Naive B cell (primary cell): ENCODE measurements at regions not wholly inside any gene's neighbourhood (a gene's known extent, or its start where the extent isn't known, plus 50 kb on each side); places are given as distances from the start of the nearest gene placed in this dataset.
"Not testable (repeated sequence)": the region's sequence is repeated elsewhere in the genome, so short reads cannot be mapped to it uniquely, and the experiment has no call there.

Source experiments
- ATAC-seq, 2 donors: fragments of 150-1000 bp; cut with Tn5 transposase; 2 replicates each; pipeline ENCODE4 v1.10.0; 2021; ENCODE audit warnings: low read depth in 2 of 2, mild to moderate bottlenecking in 2 of 2, moderate library complexity in 2 of 2
- DNase-seq: peaks from one replicate; pipeline ENCODE4 v3.0.0; 2022
- H3K27ac Mint-ChIP-seq, 6 donors: one replicate each; pipeline ENCODE4 v1.8.0; 2020 to 2022; ENCODE audit warnings: mild to moderate bottlenecking in 6 of 6, mixed read lengths in 6 of 6, moderate library complexity in 5 of 6, inconsistent platforms in 2 of 6
- H3K27me3 Mint-ChIP-seq, 3 donors: one replicate each; pipeline ENCODE4 v1.8.0; 2021 to 2022; ENCODE audit warnings: mixed read lengths in 3 of 3, mild to moderate bottlenecking in 1 of 3
- H3K36me3 Mint-ChIP-seq, 2 donors: one replicate each; pipeline ENCODE4 v1.8.0; 2020 to 2022; ENCODE audit warnings: mixed read lengths in 2 of 2, inconsistent platforms in 1 of 2, mild to moderate bottlenecking in 1 of 2
- H3K4me1 Mint-ChIP-seq, 3 donors: one replicate each; pipeline ENCODE4 v1.8.0; 2020 to 2022; ENCODE audit warnings: mixed read lengths in 3 of 3, inconsistent platforms in 1 of 3, mild to moderate bottlenecking in 1 of 3, moderate library complexity in 1 of 3
- H3K4me3 Mint-ChIP-seq, 8 donors: one replicate each; pipeline ENCODE4 v1.8.0; 2020 to 2022; ENCODE audit warnings: mild to moderate bottlenecking in 8 of 8, mixed read lengths in 8 of 8, moderate library complexity in 8 of 8, inconsistent platforms in 2 of 8
- H3K9me3 Mint-ChIP-seq, 7 donors: one replicate each; pipeline ENCODE4 v1.8.0; 2020 to 2022; ENCODE audit warnings: mixed read lengths in 7 of 7, mild to moderate bottlenecking in 5 of 7, inconsistent platforms in 2 of 7, moderate library complexity in 1 of 7

GRCh38 chr3:72520690-72521308 is 327.4 kb downstream of the SHQ1 start:
- ATAC-seq (no peak), DNase-seq (no peak)
- Mint-ChIP-seq H3K36me3 (no peaks in the 10 kb centered on the region), H3K27ac (no peak overlapping the region), H3K9me3 (no peaks in the 10 kb centered on the region), H3K4me3 (no peak overlapping the region), H3K27me3 (peaks cover 0 to 6% (median 0%) of the 10 kb centered on the region in 3 donors), H3K4me1 (peaks cover 26 to 37% (median 32%) of the 10 kb centered on the region in 3 donors)

GRCh38 chr3:72519946-72520604 is 328.2 kb downstream of the SHQ1 start:
- H3K4me3 Mint-ChIP-seq: peak overlapping the region in 2 of 8 donors; percentile 1 to 64
- H3K36me3 Mint-ChIP-seq: no peaks in the 10 kb centered on the region
- peak overlapping the region in 1 of 6 donors; percentile 86 for H3K27ac Mint-ChIP-seq
- H3K9me3 Mint-ChIP-seq: no peaks in the 10 kb centered on the region
- peaks cover 26 to 37% (median 32%) of the 10 kb centered on the region in 3 donors for H3K4me1 Mint-ChIP-seq
- DNase-seq: no peak
- no peak for ATAC-seq
- peaks cover 0 to 8% (median 0%) of the 10 kb centered on the region in 3 donors for H3K27me3 Mint-ChIP-seq

GRCh38 chr3:72517921-72518424 is 330.3 kb downstream of the SHQ1 start:
- H3K9me3 Mint-ChIP-seq: no peaks in the 10 kb centered on the region
- H3K4me3 Mint-ChIP-seq: no peak overlapping the region
- ATAC-seq: no peak
- H3K36me3 Mint-ChIP-seq: no peaks in the 10 kb centered on the region
- DNase-seq: no peak
- peaks cover 0 to 16% (median 4%) of the 10 kb centered on the region in 3 donors for H3K27me3 Mint-ChIP-seq
- H3K4me1 Mint-ChIP-seq: peaks cover 15 to 26% (median 21%) of the 10 kb centered on the region in 3 donors
- no peak overlapping the region for H3K27ac Mint-ChIP-seq

- no peak for ATAC-seq
- Mint-ChIP-seq H3K27me3 (peaks cover 0 to 20% (median 5%) of the 10 kb centered on the region in 3 donors), H3K9me3 (no peaks in the 10 kb centered on the region), H3K36me3 (no peaks in the 10 kb centered on the region), H3K4me1 (peaks cover 9 to 20% (median 15%) of the 10 kb centered on the region in 3 donors), H3K4me3 (no peak overlapping the region), H3K27ac (peak overlapping the region in 2 of 6 donors; percentile 18 to 85)
- no peak for DNase-seq
Observed at GRCh38 chr3:72517336-72517735, 330.9 kb downstream of the SHQ1 start.

- peaks cover 0 to 20% (median 5%) of the 10 kb centered on the region in 3 donors for H3K27me3 Mint-ChIP-seq
- no peaks in the 10 kb centered on the region for H3K9me3 Mint-ChIP-seq
- ATAC-seq: no peak
- no peak for DNase-seq
- no peak overlapping the region for H3K27ac Mint-ChIP-seq
- no peak overlapping the region for H3K4me3 Mint-ChIP-seq
- no peaks in the 10 kb centered on the region for H3K36me3 Mint-ChIP-seq
- peaks cover 8 to 14% (median 11%) of the 10 kb centered on the region in 3 donors for H3K4me1 Mint-ChIP-seq
Observed at GRCh38 chr3:72516361-72516760, 331.9 kb downstream of the SHQ1 start.

GRCh38 chr3:72515941-72516340 is 332.3 kb downstream of the SHQ1 start:
- H3K27me3 Mint-ChIP-seq: peaks cover 0 to 20% (median 5%) of the 10 kb centered on the region in 3 donors
- no peak overlapping the region for H3K27ac Mint-ChIP-seq
- H3K4me1 Mint-ChIP-seq: peaks cover 8 to 11% (median 11%) of the 10 kb centered on the region in 3 donors
- H3K9me3 Mint-ChIP-seq: no peaks in the 10 kb centered on the region
- DNase-seq: no peak
- no peak for ATAC-seq
- H3K4me3 Mint-ChIP-seq: no peak overlapping the region
- no peaks in the 10 kb centered on the region for H3K36me3 Mint-ChIP-seq

GRCh38 chr3:72515281-72515680 is 333.0 kb downstream of the SHQ1 start:
- no peaks in the 10 kb centered on the region for H3K9me3 Mint-ChIP-seq

GRCh38 chr3:72510247-72510646 is 338.0 kb downstream of the SHQ1 start:
- H3K9me3 Mint-ChIP-seq: no peaks in the 10 kb centered on the region
- DNase-seq (no peak), ATAC-seq (no peak)
- H3K36me3 Mint-ChIP-seq: no peaks in the 10 kb centered on the region
- H3K4me1 Mint-ChIP-seq: no peaks in the 10 kb centered on the region
- H3K4me3 Mint-ChIP-seq: no peak overlapping the region
- peaks cover 13 to 41% (median 17%) of the 10 kb centered on the region in 3 donors for H3K27me3 Mint-ChIP-seq
- H3K27ac Mint-ChIP-seq: no peak overlapping the region

More at GRCh38 chr3:72515281-72515680, 333.0 kb downstream of the SHQ1 start:
- Mint-ChIP-seq H3K4me1 (peaks cover 6 to 11% (median 7%) of the 10 kb centered on the region in 3 donors), H3K27ac (no peak overlapping the region), H3K36me3 (no peaks in the 10 kb centered on the region), H3K27me3 (peaks cover 0 to 20% (median 5%) of the 10 kb centered on the region in 3 donors), H3K4me3 (no peak overlapping the region)
- ATAC-seq (no peak), DNase-seq (no peak)

GRCh38 chr3:72505539-72506405 is 342.5 kb downstream of the SHQ1 start:
- peaks cover 14 to 61% (median 28%) of the 10 kb centered on the region in 3 donors for H3K27me3 Mint-ChIP-seq
- ATAC-seq (no peak), DNase-seq (no peak)
- no peak overlapping the region for H3K27ac Mint-ChIP-seq
- H3K36me3 Mint-ChIP-seq: peaks cover 0 to 8% of the 10 kb centered on the region in 2 donors
- H3K4me1 Mint-ChIP-seq: peaks cover 0 to 5% (median 3%) of the 10 kb centered on the region in 3 donors
- H3K9me3 Mint-ChIP-seq: peaks cover 0 to 12% (median 0%) of the 10 kb centered on the region in 7 donors
- H3K4me3 Mint-ChIP-seq: no peak overlapping the region

- peaks cover 11 to 29% (median 20%) of the 10 kb centered on the region in 3 donors for H3K27me3 Mint-ChIP-seq
- ATAC-seq, H3K27ac Mint-ChIP-seq, H3K4me3 Mint-ChIP-seq, H3K9me3 Mint-ChIP-seq, DNase-seq: not testable (repeated sequence)
- peaks cover 11 to 17% of the 10 kb centered on the region in 2 donors for H3K36me3 Mint-ChIP-seq
- H3K4me1 Mint-ChIP-seq: peaks cover 20 to 26% (median 23%) of the 10 kb centered on the region in 3 donors
Observed at GRCh38 chr3:72497501-72497900, 350.7 kb downstream of the SHQ1 start.

GRCh38 chr3:72496051-72496670 is 352.1 kb downstream of the SHQ1 start:
- peak; percentile 25 for DNase-seq
- Mint-ChIP-seq H3K9me3 (peaks cover 0 to 9% (median 7%) of the 10 kb centered on the region in 7 donors), H3K27me3 (peaks cover 10 to 32% (median 20%) of the 10 kb centered on the region in 3 donors), H3K4me1 (peaks cover 17 to 26% (median 21%) of the 10 kb centered on the region in 3 donors), H3K27ac (peak overlapping the region in 2 of 6 donors; percentile 45 to 83), H3K36me3 (peaks cover 9 to 11% of the 10 kb centered on the region in 2 donors), H3K4me3 (peak overlapping the region in 1 of 8 donors; percentile 86)
- peak; percentile 86 to 97 for ATAC-seq

GRCh38 chr3:72494626-72495025 is 353.6 kb downstream of the SHQ1 start:
- Mint-ChIP-seq H3K4me1 (peaks cover 28 to 38% (median 28%) of the 10 kb centered on the region in 3 donors), H3K4me3 (peak overlapping the region in 2 of 8 donors; percentile 4 to 21), H3K27me3 (peaks cover 14 to 29% (median 24%) of the 10 kb centered on the region in 3 donors), H3K9me3 (peaks cover 0 to 9% (median 7%) of the 10 kb centered on the region in 7 donors), H3K27ac (no peak overlapping the region), H3K36me3 (peaks cover 9 to 11% of the 10 kb centered on the region in 2 donors)
- ATAC-seq (no peak), DNase-seq (no peak)
